Endothelial cell of umbilical vein (primary cell): ENCODE measurements at regions not wholly inside any gene's neighbourhood (a gene's known extent, or its start where the extent isn't known, plus 50 kb on each side); places are given as distances from the start of the nearest gene placed in this dataset.

ENCODE experiments used
- BruUV-seq: library from RNA; stranded (reverse); fragments of 400-500 nt; replicated peaks from 2 replicates; lab custom pipeline; 2021; lab: Mats Ljungman, UMichigan
- CTCF ChIA-PET: fragments of 300-600, 350-600 bp; sonication (Branson Sonifier 250); formaldehyde crosslinking; loops from one replicate; lab custom pipeline; 2021; ENCODE audit warnings: antibody characterized with exemption, inconsistent platforms; lab: Charles Lee
- POLR2A ChIA-PET: fragments of 300-600, 350-600 bp; sonication (Branson Sonifier 250); formaldehyde crosslinking; loops from one replicate; lab custom pipeline; 2021; ENCODE audit warnings: antibody characterized with exemption, inconsistent platforms; lab: Charles Lee
- DNase-seq: peaks from one replicate; pipeline ENCODE4 v3.0.0-alpha.2; 2011; ENCODE audit warnings: low read depth, low spot score
- FAIRE-seq: peaks from 2 replicates; lab custom pipeline; 2011; peaks lifted over from hg19 to GRCh38; lab: Jason Lieb, UNC
- H2AFZ ChIP-seq: 2 replicates; pipeline ENCODE4 v1.6.0; 2012; ENCODE audit warnings: low read depth, low read length, control low read depth, inconsistent platforms
- H3K27ac ChIP-seq: 2 replicates; pipeline ENCODE4 v1.5.1; 2011; ENCODE audit warnings: low read depth, mild to moderate bottlenecking, control low read depth, low read length, moderate library complexity; ENCODE audit not compliant: insufficient read depth
- H3K27me3 ChIP-seq, 2 experiments: 2 replicates each; pipeline versions ENCODE4 v1.6.0 to v1.6.1; 2011; ENCODE audit warnings: low read length in 2 of 2, mixed read lengths in 1 of 2; ENCODE audit not compliant: control insufficient read depth in 2 of 2, insufficient read depth in 2 of 2
- H3K36me3 ChIP-seq, 2 experiments: 2 replicates in 1 of 2; 3 replicates in 1 of 2; pipeline ENCODE4 v1.5.1; 2011; ENCODE audit warnings: low read length in 2 of 2, mild to moderate bottlenecking in 1 of 2, moderate library complexity in 1 of 2; ENCODE audit not compliant: control insufficient read depth in 2 of 2, insufficient read depth in 2 of 2; ENCODE audit errors: extremely low read depth in 1 of 2
- H3K4me1 ChIP-seq: 3 replicates; pipeline ENCODE4 v1.5.1; 2011; ENCODE audit warnings: mild to moderate bottlenecking, low read length; ENCODE audit not compliant: control insufficient read depth, insufficient read depth; ENCODE audit errors: extremely low read depth
- H3K4me2 ChIP-seq: 2 replicates; pipeline ENCODE4 v1.6.1; 2011; ENCODE audit warnings: low read length, control low read depth, mixed read lengths; ENCODE audit not compliant: insufficient read depth
- H3K4me3 ChIP-seq, 3 experiments: fragments of 200-600 bp in 1 of 3; sonication (generic), shearing (Covaris generic) in 1 of 3; replicated peaks in 1 of 3; 2 replicates each; pipeline ENCODE4 v1.5.1; 2011 to 2016; ENCODE audit warnings: control low read depth in 3 of 3, low read length in 3 of 3, mild to moderate bottlenecking in 2 of 3, inconsistent platforms in 1 of 3, low read depth in 1 of 3, moderate library complexity in 1 of 3; ENCODE audit not compliant: insufficient read depth in 1 of 3
- H3K79me2 ChIP-seq: 2 replicates; pipeline ENCODE4 v1.6.0; 2012; ENCODE audit warnings: low read length, inconsistent platforms; ENCODE audit not compliant: control insufficient read depth, insufficient read depth
- H3K9ac ChIP-seq: replicated peaks from 2 replicates; pipeline ENCODE3; 2011; ENCODE audit warnings: low read length, control low read depth; ENCODE audit not compliant: insufficient read depth; ENCODE audit errors: extremely low read depth
- H3K9me1 ChIP-seq: replicated peaks from 3 replicates; pipeline ENCODE4 v1.6.0; 2011; ENCODE audit warnings: mild to moderate bottlenecking, low read length; ENCODE audit not compliant: control insufficient read depth, insufficient read depth; ENCODE audit errors: extremely low read depth
- H3K9me3 ChIP-seq: replicated peaks from 2 replicates; pipeline ENCODE4 v1.5.1; 2012; ENCODE audit warnings: low read length, inconsistent platforms; ENCODE audit not compliant: control insufficient read depth, insufficient read depth
- H4K20me1 ChIP-seq: replicated peaks from 2 replicates; pipeline ENCODE3; 2011; ENCODE audit warnings: mild to moderate bottlenecking, low read length; ENCODE audit not compliant: control insufficient read depth, insufficient read depth; ENCODE audit errors: extremely low read depth
- EZH2 ChIP-seq: IDR thresholded peaks from 2 replicates; pipeline ENCODE4 v1.6.1; 2012; ENCODE audit warnings: borderline replicate concordance, low read depth, mild to moderate bottlenecking, moderate library complexity, low read length, inconsistent platforms; ENCODE audit not compliant: severe bottlenecking
- FOS ChIP-seq: IDR thresholded peaks from 2 replicates; pipeline ENCODE4 v1.6.1; 2011; ENCODE audit warnings: mild to moderate bottlenecking, low read length, moderate library complexity, borderline replicate concordance; ENCODE audit not compliant: insufficient read depth
- GATA2 ChIP-seq: IDR thresholded peaks from 2 replicates; pipeline ENCODE4 v1.7.0; 2011; ENCODE audit warnings: low read depth, mild to moderate bottlenecking, moderate library complexity, mixed read lengths, low read length; ENCODE audit not compliant: insufficient read length, insufficient read depth
- JUN ChIP-seq: IDR thresholded peaks from 2 replicates; pipeline ENCODE4 v1.6.1; 2011; ENCODE audit warnings: borderline replicate concordance, low read depth; ENCODE audit not compliant: insufficient read length, insufficient read depth
- MYC ChIP-seq: IDR thresholded peaks from one replicate; pipeline ENCODE4 v1.6.1; 2011; ENCODE audit warnings: mild to moderate bottlenecking, low read depth, low read length
- POLR2A ChIP-seq: IDR thresholded peaks from 2 replicates; pipeline ENCODE4 v1.6.1; 2012; ENCODE audit warnings: low read depth, mild to moderate bottlenecking, control low read depth, low read length
- POLR2AphosphoS5 ChIP-seq: IDR thresholded peaks from 2 replicates; pipeline ENCODE4 v1.6.1; 2012; ENCODE audit warnings: low read depth, mild to moderate bottlenecking, control low read depth, low read length, moderate library complexity; ENCODE audit not compliant: insufficient read depth
- dilution Hi-C: fragments of 300-500 bp; cut with MboI; formaldehyde crosslinking; loops from one replicate; pipeline ENCODE4 v1.15.0; 2019; ENCODE audit warnings: low sequenced_read_pairs; ENCODE audit not compliant: extremely low pct_ligation_motif_present
- intact Hi-C: fragments of 100-400 bp; cut with micrococcal nuclease; formaldehyde crosslinking; loops from one replicate; pipeline ENCODE4 v1.10.0; 2022
- TF ChIP-seq, protein P1 (sequence below), 2 donors: IDR thresholded peaks; 1 replicate in 1 of 2; 2 replicates in 1 of 2; pipeline ENCODE4 v1.5.1; 2011; ENCODE audit warnings: low read length in 2 of 2, mild to moderate bottlenecking in 2 of 2, moderate library complexity in 2 of 2, control low read depth in 1 of 2, inconsistent platforms in 1 of 2, low read depth in 1 of 2; ENCODE audit not compliant: insufficient read depth in 1 of 2; ENCODE audit errors: extremely low read depth in 1 of 2
- TF ChIP-seq, protein P2 (sequence below): IDR thresholded peaks from 2 replicates; pipeline ENCODE4 v1.6.1; 2011; ENCODE audit not compliant: insufficient read depth, insufficient read length

DNA sequence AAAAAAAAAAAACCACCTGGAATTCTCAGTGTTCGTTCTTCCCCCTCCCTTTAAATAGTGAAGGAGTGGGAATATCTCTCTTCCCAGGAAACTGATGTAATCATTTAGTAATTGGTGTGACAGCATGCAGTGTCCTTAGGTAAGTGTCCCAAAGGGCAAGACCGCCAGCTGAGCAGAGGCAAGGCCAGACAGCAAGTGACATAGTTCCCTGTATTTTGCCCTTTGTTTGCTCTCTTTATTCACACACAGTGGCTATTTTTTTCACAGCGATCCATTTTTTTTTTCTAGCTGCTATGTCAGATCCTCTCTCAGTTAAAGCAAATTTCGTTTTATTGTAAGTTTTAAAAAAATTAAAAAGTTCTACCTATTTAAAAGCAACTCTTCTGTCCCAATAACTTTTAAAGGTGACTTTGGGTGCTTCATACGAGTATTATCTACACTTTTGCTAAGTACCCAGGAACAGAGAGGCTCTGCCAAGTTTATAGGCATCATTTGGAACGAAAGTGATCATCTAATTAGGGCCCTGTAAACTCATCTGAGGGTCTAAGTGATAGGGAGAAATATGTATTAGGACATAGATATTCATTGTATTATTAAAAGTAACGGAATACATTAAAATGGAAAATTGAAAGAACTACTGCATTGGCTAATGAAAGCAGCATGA is 98.2 kb upstream of the ALDH1A1 start:
- DNase-seq: no peak
- H3K4me1 ChIP-seq: no peaks in the 10 kb centered on the region
- no peaks in the 10 kb centered on the region for H4K20me1 ChIP-seq
- no peak overlapping the region for H3K4me3 ChIP-seq
- CTCF ChIA-PET: interaction anchor here (0.8 to 1.8 kb wide), 4 partner anchors 22 to 179 kb away, joined by 3 to 5 read pairs (median 4); no protein-coding TSS in a partner anchor
- intact Hi-C loops (loop anchor here (2.0 kb wide), 1 partner anchor 14 kb away; no protein-coding TSS in a partner anchor), dilution Hi-C loops (no loop called here)
- H3K4me2 ChIP-seq: no peak overlapping the region
- TF ChIP-seq EZH2 (no peak), POLR2A (no peak), POLR2AphosphoS5 (no peak), JUN (no peak), FOS (no peak), GATA2 (no peak), MYC (no peak)
- TF ChIP-seq, protein P1, sequence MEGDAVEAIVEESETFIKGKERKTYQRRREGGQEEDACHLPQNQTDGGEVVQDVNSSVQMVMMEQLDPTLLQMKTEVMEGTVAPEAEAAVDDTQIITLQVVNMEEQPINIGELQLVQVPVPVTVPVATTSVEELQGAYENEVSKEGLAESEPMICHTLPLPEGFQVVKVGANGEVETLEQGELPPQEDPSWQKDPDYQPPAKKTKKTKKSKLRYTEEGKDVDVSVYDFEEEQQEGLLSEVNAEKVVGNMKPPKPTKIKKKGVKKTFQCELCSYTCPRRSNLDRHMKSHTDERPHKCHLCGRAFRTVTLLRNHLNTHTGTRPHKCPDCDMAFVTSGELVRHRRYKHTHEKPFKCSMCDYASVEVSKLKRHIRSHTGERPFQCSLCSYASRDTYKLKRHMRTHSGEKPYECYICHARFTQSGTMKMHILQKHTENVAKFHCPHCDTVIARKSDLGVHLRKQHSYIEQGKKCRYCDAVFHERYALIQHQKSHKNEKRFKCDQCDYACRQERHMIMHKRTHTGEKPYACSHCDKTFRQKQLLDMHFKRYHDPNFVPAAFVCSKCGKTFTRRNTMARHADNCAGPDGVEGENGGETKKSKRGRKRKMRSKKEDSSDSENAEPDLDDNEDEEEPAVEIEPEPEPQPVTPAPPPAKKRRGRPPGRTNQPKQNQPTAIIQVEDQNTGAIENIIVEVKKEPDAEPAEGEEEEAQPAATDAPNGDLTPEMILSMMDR (IDR thresholded peaks at IDR 0.05; ENCODE audit: extremely low read depth in 1 of 2, insufficient read depth in 1 of 2, low read depth in 1 of 2, low read length in 2 of 2): no peak
- TF ChIP-seq, protein P2, sequence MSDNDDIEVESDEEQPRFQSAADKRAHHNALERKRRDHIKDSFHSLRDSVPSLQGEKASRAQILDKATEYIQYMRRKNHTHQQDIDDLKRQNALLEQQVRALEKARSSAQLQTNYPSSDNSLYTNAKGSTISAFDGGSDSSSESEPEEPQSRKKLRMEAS: no peak
- H2AFZ ChIP-seq: no peak overlapping the region
- H3K9me1 ChIP-seq: no peaks in the 10 kb centered on the region
- no peak overlapping the region for H3K27ac ChIP-seq
- BruUV-seq: no TSS peak
- no peaks in the 10 kb centered on the region for H3K9me3 ChIP-seq
- H3K27me3 ChIP-seq: no peaks in the 10 kb centered on the region
- no peak for FAIRE-seq
- POLR2A ChIA-PET: interaction anchor here (0.7 kb wide), 1 partner anchor 22 kb away, joined by 3 read pairs; no protein-coding TSS in a partner anchor
- no peaks in the 10 kb centered on the region for H3K79me2 ChIP-seq
- H3K36me3 ChIP-seq: no peaks in the 10 kb centered on the region
- no peak overlapping the region for H3K9ac ChIP-seq
